HepG2 (cell line): ENCODE measurements at regions not wholly inside any gene's neighbourhood (a gene's known extent, or its start where the extent isn't known, plus 50 kb on each side); places are given as distances from the start of the nearest gene placed in this dataset.

Experiments
- MED8 ChIP-seq: sonication (generic); formaldehyde crosslinking; IDR thresholded peaks from 2 replicates; pipeline ENCODE4 v1.8.1; 2023; ENCODE audit warnings: mild to moderate bottlenecking, missing genetic modification reagents; ENCODE audit not compliant: insufficient replicate concordance
- MTF2 ChIP-seq: sonication (generic); formaldehyde crosslinking; IDR thresholded peaks from 2 replicates; pipeline ENCODE4 v1.5.0; 2020; ENCODE audit warnings: missing genetic modification reagents, borderline replicate concordance
- NCOA1 ChIP-seq: sonication (generic); formaldehyde crosslinking; IDR thresholded peaks from 2 replicates; pipeline ENCODE4 v1.9.0; 2021; ENCODE audit warnings: missing genetic modification reagents
- PAF1 ChIP-seq: IDR thresholded peaks from 2 replicates; pipeline ENCODE4 v1.6.1; 2016; ENCODE audit warnings: missing genetic modification reagents, missing compliant biosample characterization
- RARG ChIP-seq: sonication (generic); formaldehyde crosslinking; IDR thresholded peaks from 2 replicates; pipeline ENCODE4 v1.4.0; 2020; ENCODE audit warnings: low read depth, mild to moderate bottlenecking, missing genetic modification reagents
- RBM39 ChIP-seq: fragments of 200-400 bp; formaldehyde crosslinking; IDR thresholded peaks from one replicate; pipeline ENCODE4 v1.6.1; 2018; ENCODE audit warnings: antibody characterized with exemption, mild to moderate bottlenecking, low read depth, low read length; ENCODE audit not compliant: poor library complexity, severe bottlenecking
- SOX5 ChIP-seq: IDR thresholded peaks from 2 replicates; pipeline ENCODE4 v1.6.1; 2016; ENCODE audit warnings: borderline replicate concordance
- SUZ12 ChIP-seq: fragments of 150-350 bp; IDR thresholded peaks from 2 replicates; pipeline ENCODE4 v1.6.1; 2014; ENCODE audit warnings: low read depth, low read length
- TCF7L2 ChIP-seq: IDR thresholded peaks from 2 replicates; pipeline ENCODE4 v1.6.1; 2011; ENCODE audit warnings: mild to moderate bottlenecking, low read depth, low read length, moderate library complexity
- ZBTB21 ChIP-seq: sonication (generic); formaldehyde crosslinking; IDR thresholded peaks from 2 replicates; pipeline ENCODE4 v1.4.0; 2020; ENCODE audit warnings: missing genetic modification reagents
- ZMAT3 ChIP-seq: sonication (generic); formaldehyde crosslinking; conservative IDR thresholded peaks from 2 replicates; pipeline ENCODE4 v1.7.0; 2021; ENCODE audit warnings: missing genetic modification reagents
- ZNF501 ChIP-seq: sonication (generic); formaldehyde crosslinking; IDR thresholded peaks from 2 replicates; pipeline ENCODE4 v1.5.1; 2020; ENCODE audit warnings: mild to moderate bottlenecking, moderate library complexity, missing genetic modification reagents
- ZNF720 ChIP-seq: sonication (generic); formaldehyde crosslinking; IDR thresholded peaks from 2 replicates; pipeline ENCODE4 v1.4.0; 2020; ENCODE audit warnings: missing genetic modification reagents
- ZNF773 ChIP-seq: sonication (generic); formaldehyde crosslinking; IDR thresholded peaks from 2 replicates; pipeline ENCODE4 v1.4.0; 2020; ENCODE audit warnings: missing genetic modification reagents, borderline replicate concordance
- ZNF782 ChIP-seq: sonication (generic); formaldehyde crosslinking; IDR thresholded peaks from 2 replicates; pipeline ENCODE4 v1.4.0; 2020; ENCODE audit warnings: missing genetic modification reagents, mild to moderate bottlenecking, borderline replicate concordance
- ZSCAN12 ChIP-seq: sonication (generic); formaldehyde crosslinking; IDR thresholded peaks from 2 replicates; pipeline ENCODE4 v1.9.0; 2021; ENCODE audit warnings: mild to moderate bottlenecking, missing genetic modification reagents
- ZSCAN9 ChIP-seq: IDR thresholded peaks from 2 replicates; pipeline ENCODE4 v1.6.1; 2016; ENCODE audit warnings: borderline replicate concordance
- TF ChIP-seq, protein P1 (sequence below): sonication (generic); formaldehyde crosslinking; IDR thresholded peaks from one replicate; pipeline ENCODE4 v1.5.1; 2020; ENCODE audit warnings: mild to moderate bottlenecking, missing genetic modification reagents; ENCODE audit errors: not compliant biosample characterization
- TF ChIP-seq, protein P2 (sequence below): IDR thresholded peaks from 2 replicates; pipeline ENCODE4 v1.6.1; 2012; ENCODE audit warnings: inconsistent platforms
- TF ChIP-seq, protein P3 (sequence below): sonication (generic); formaldehyde crosslinking; IDR thresholded peaks from 2 replicates; pipeline ENCODE4 v1.4.0; 2020; ENCODE audit warnings: missing genetic modification reagents
- TF ChIP-seq, protein P4 (sequence below): sonication (generic); formaldehyde crosslinking; IDR thresholded peaks from 2 replicates; pipeline ENCODE4 v1.5.0; 2020; ENCODE audit warnings: mild to moderate bottlenecking, low read depth, missing genetic modification reagents, borderline replicate concordance

DNA sequence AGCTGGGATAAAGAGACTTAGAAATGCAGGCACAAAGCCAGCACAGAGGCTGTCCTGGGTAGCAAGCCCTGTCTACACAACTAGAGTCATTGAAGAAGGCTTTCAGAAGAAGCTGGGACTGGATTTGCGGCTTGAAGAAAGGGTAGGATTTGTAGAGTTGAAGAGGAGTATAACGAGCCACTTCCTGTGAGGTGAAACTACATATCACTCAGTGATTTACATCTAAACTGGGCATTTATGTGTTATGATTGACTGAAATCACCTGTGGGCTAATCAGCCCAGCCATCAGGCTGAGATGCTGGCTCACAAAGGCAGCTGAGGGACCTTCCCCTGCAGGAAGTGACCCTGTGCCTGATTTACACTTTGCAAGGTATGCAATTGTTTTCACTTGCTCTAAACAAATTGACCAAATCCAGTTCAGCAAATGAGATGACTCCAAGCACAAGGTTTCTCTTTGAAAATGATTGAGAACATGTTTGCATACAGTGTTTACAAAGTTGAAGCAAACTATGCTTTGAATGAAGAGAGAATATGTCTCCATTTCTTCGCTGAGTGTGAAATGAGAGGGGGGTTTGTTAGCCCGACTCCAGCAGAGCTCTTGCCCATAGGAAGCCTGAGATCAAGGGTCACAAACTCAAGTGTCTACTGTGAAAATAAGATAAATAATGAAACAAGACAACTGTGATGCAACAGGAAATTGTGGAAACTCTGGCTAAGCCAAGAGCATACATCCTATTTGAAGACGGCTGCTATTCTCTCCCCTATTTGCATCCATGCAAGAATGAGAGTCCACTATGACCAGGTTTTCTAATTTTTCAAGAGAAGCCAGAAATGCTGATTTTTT, 69.3 kb upstream of the HK2 start (continued):
- TF ChIP-seq, protein P1, sequence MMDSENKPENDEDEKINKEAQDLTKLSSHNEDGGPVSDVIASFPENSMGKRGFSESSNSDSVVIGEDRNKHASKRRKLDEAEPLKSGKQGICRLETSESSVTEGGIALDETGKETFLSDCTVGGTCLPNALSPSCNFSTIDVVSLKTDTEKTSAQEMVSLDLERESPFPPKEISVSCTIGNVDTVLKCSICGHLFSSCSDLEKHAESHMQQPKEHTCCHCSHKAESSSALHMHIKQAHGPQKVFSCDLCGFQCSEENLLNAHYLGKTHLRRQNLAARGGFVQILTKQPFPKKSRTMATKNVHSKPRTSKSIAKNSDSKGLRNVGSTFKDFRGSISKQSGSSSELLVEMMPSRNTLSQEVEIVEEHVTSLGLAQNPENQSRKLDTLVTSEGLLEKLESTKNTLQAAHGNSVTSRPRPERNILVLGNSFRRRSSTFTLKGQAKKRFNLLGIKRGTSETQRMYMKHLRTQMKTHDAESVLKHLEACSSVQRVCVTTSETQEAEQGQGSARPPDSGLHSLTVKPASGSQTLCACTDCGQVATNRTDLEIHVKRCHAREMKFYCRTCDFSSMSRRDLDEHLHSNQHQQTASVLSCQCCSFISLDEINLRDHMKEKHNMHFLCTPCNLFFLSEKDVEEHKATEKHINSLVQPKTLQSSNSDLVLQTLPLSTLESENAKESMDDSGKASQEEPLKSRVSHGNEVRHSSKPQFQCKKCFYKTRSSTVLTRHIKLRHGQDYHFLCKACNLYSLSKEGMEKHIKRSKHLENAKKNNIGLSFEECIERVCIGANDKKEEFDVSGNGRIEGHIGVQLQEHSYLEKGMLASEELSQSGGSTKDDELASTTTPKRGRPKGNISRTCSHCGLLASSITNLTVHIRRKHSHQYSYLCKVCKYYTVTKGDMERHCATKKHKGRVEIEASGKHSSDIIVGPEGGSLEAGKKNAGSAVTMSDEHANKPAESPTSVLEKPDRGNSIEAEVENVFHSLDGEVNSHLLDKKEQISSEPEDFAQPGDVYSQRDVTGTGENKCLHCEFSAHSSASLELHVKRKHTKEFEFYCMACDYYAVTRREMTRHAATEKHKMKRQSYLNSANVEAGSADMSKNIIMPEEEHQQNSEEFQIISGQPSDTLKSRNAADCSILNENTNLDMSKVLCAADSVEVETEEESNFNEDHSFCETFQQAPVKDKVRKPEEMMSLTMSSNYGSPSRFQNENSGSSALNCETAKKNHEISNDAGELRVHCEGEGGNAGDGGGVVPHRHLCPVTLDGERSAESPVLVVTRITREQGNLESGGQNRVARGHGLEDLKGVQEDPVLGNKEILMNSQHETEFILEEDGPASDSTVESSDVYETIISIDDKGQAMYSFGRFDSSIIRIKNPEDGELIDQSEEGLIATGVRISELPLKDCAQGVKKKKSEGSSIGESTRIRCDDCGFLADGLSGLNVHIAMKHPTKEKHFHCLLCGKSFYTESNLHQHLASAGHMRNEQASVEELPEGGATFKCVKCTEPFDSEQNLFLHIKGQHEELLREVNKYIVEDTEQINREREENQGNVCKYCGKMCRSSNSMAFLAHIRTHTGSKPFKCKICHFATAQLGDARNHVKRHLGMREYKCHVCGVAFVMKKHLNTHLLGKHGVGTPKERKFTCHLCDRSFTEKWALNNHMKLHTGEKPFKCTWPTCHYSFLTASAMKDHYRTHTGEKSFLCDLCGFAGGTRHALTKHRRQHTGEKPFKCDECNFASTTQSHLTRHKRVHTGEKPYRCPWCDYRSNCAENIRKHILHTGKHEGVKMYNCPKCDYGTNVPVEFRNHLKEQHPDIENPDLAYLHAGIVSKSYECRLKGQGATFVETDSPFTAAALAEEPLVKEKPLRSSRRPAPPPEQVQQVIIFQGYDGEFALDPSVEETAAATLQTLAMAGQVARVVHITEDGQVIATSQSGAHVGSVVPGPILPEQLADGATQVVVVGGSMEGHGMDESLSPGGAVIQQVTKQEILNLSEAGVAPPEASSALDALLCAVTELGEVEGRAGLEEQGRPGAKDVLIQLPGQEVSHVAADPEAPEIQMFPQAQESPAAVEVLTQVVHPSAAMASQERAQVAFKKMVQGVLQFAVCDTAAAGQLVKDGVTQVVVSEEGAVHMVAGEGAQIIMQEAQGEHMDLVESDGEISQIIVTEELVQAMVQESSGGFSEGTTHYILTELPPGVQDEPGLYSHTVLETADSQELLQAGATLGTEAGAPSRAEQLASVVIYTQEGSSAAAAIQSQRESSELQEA: no peak
- TF ChIP-seq ZSCAN12 (CRISPR knock-in tag): 0 out of 2 replicates have a peak, but pooled peaks have one; percentile 90
- TF ChIP-seq RARG: peak; percentile 37; the same call in 1 of the 2 replicates
- peak; percentile 95 for TF ChIP-seq ZMAT3
- no peak for TF ChIP-seq RBM39
- no peak for TF ChIP-seq ZNF720 (CRISPR knock-in tag)
- TF ChIP-seq SUZ12: no peak
- peak; percentile 98 for TF ChIP-seq MED8
- TF ChIP-seq, protein P2, sequence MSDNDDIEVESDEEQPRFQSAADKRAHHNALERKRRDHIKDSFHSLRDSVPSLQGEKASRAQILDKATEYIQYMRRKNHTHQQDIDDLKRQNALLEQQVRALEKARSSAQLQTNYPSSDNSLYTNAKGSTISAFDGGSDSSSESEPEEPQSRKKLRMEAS: peak; percentile 86
- TF ChIP-seq, protein P3, sequence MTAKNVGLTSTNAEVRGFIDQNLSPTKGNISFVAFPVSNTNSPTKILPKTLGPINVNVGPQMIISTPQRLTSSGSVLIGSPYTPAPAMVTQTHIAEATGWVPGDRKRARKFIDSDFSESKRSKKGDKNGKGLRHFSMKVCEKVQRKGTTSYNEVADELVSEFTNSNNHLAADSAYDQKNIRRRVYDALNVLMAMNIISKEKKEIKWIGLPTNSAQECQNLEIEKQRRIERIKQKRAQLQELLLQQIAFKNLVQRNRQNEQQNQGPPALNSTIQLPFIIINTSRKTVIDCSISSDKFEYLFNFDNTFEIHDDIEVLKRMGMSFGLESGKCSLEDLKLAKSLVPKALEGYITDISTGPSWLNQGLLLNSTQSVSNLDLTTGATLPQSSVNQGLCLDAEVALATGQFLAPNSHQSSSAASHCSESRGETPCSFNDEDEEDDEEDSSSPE (CRISPR knock-in tag): peak; percentile 48; the same call in 1 of the 2 replicates
- peak; percentile 88 for TF ChIP-seq ZNF501 (CRISPR knock-in tag)
- peak; percentile 73 for TF ChIP-seq TCF7L2
- TF ChIP-seq ZSCAN9 (CRISPR knock-in tag): peak; percentile 97
- peak; percentile 97 for TF ChIP-seq NCOA1 (CRISPR knock-in tag)
- TF ChIP-seq PAF1 (CRISPR knock-in tag): no peak
- TF ChIP-seq ZNF782 (CRISPR knock-in tag): peak; percentile 70
- no peak; the same call in 1 of the 2 replicates for TF ChIP-seq MTF2
- TF ChIP-seq SOX5 (CRISPR knock-in tag): peak; percentile 99
- peak; percentile 73 for TF ChIP-seq ZBTB21
- TF ChIP-seq, protein P4, sequence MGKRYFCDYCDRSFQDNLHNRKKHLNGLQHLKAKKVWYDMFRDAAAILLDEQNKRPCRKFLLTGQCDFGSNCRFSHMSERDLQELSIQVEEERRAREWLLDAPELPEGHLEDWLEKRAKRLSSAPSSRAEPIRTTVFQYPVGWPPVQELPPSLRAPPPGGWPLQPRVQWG (CRISPR knock-in tag): no peak
- TF ChIP-seq ZNF773 (CRISPR knock-in tag): no peak
